ENCODE measurements at regions not wholly inside any gene's neighbourhood (a gene's known extent, or its start where the extent isn't known, plus 50 kb on each side); places are given as distances from the start of the nearest gene placed in this dataset.
"Not testable (repeated sequence)": the region's sequence is repeated elsewhere in the genome, so short reads cannot be mapped to it uniquely, and the experiment has no call there.

- Histone ChIP-seq H3K36me3 (no peaks in the 10 kb centered on the region), H3K4me3 (no peak overlapping the region), H3K4me1 (peaks cover 0 to 12% (median 2%) of the 10 kb centered on the region in 4 donors), H3K9me3 (no peaks in the 10 kb centered on the region), H3K27ac (no peak overlapping the region), H3K27me3 (no peaks in the 10 kb centered on the region)
- intact Hi-C loops (cut with DNase I), result no loop called here
- no peak for ATAC-seq
- no peak for DNase-seq
- TF ChIP-seq POLR2A (IDR thresholded peaks at IDR 0.05), result no peak
- no peak for TF ChIP-seq CTCF (IDR thresholded peaks at IDR 0.05)
- 75% methylated on average over 7 of the region's 10 CpGs for WGBS (ENCODE audit: insufficient coverage, low coverage, low lambda C conversion rate, missing lambda C conversion rate)
Measured at GRCh38 chr13:32840989-32841713, 175.1 kb upstream of the KL start.

DNA sequence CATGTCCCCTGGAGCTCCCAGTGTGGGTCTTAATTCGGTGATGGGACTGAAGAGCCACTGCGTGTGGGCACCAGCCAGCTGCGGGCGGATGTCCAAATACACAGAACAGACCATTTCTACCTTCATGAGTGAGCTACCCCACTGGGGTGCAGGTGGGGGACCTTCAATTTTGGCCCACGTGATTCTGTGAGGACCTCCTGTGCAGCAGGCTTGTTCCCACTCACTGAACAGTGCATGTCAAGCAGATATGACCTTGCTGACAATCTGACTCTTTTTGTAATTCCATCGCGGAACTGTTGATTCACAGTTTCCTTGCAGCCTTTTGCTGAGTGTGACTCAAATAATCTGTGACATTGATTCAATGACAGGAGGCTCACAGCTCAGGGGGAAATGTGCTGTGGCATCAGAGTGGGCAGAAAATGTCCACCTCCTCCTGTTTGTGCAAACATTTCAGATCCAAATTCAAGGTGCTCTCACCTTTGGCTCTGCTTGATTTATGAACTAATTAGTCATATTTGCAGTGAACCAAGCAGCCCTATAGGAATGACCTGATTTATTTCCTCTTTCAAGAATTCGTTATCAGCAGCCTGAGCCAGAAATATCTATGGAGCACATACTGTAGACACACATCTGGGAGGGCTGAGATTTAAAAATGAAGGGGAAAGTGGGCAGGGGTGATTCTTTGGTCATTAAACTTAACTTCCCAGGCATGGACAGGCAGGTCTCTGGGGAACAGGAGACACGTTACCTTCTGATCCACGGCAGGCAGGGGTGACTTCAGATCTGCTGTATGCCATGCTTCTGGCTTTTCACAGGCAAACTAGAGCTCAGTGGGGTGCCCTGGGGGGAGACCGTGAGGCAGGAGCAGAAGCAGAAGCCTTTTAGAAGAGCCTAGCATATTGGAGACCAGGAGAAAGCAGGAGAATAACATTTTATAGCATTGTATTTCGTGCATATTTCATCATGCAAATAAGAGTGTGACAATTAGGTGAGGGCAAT, 170.0 kb upstream of the KL start:
- no peak for DNase-seq
- no peak overlapping the region for H3K27ac ChIP-seq
- no peaks in the 10 kb centered on the region for H3K4me1 ChIP-seq
- H3K27me3 ChIP-seq, result no peaks in the 10 kb centered on the region
- no peaks in the 10 kb centered on the region for H3K9me3 ChIP-seq
- ATAC-seq, result no peak
- TF ChIP-seq CTCF (IDR thresholded peaks at IDR 0.05) (no peak), POLR2A (IDR thresholded peaks at IDR 0.05) (no peak)
- no peak overlapping the region for H3K4me3 ChIP-seq
- intact Hi-C loops (cut with DNase I), result no loop called here
- no peaks in the 10 kb centered on the region for H3K36me3 ChIP-seq
- 55% methylated on average over 9 of the region's 12 CpGs for WGBS (ENCODE audit: insufficient coverage, low coverage, low lambda C conversion rate, missing lambda C conversion rate)

DNA sequence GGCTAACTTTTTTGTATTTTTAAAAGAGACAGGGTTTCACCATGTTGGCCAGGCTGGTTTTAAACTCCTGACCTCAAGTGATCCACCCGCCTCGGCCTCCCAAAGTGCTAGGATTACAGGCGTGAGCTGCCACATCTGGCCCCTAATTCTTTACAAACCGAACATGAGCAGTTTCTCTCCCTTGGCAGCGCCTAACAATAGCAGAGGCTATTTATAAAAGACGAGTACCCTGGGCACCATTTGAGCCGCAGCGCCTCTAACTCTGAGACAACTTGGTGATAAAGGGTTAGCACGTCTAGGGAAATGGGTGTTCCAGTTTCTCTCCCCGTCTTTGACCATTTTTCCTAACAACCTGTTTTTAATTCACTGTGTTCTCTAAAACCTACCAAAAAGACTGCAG, 168.2 kb upstream of the KL start:
- ATAC-seq; intact Hi-C loops (cut with DNase I): not testable (repeated sequence)

DNA sequence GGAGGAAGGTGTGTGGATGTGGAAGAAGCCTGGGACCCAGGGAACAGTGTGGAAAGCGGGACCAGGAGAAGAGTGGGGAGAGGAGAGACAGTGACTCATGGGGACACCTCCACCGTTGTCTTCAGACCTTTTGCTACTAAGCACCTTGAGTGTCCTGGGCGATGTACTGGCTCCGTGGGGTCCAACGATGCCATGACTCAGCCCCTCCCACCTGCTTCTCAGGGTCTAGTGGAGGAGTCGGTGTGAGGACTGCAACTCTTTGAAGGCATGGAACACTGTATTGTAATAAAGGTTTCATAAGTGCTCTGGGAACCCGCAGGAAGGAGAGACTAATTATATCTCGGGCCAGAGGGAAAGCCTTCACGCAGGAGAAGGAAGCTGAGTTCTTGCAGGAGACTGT, 166.9 kb upstream of the KL start:
- TF ChIP-seq POLR2A (IDR thresholded peaks at IDR 0.05) (no peak), CTCF (IDR thresholded peaks at IDR 0.05) (no peak)
- 79% methylated on average over 7 of the region's 9 CpGs for WGBS (ENCODE audit: insufficient coverage, low coverage, low lambda C conversion rate, missing lambda C conversion rate)
- intact Hi-C loops (cut with DNase I), result no loop called here
- Histone ChIP-seq H3K27me3 (no peaks in the 10 kb centered on the region), H3K36me3 (no peaks in the 10 kb centered on the region), H3K4me3 (no peak overlapping the region), H3K4me1 (no peaks in the 10 kb centered on the region), H3K27ac (no peak overlapping the region), H3K9me3 (no peaks in the 10 kb centered on the region)
- no peak for ATAC-seq
- DNase-seq, result no peak

More for the DNA sequence above, 168.2 kb upstream of the KL start:
- not testable (repeated sequence) for H3K27ac ChIP-seq, H3K36me3 ChIP-seq, H3K4me3 ChIP-seq, H3K9me3 ChIP-seq, H3K4me1 ChIP-seq, H3K27me3 ChIP-seq, DNase-seq
- WGBS (ENCODE audit: insufficient coverage, low coverage, low lambda C conversion rate, missing lambda C conversion rate), result 68% methylated on average over 3 of the region's 10 CpGs
